GM12878 (cell line): ENCODE measurements at regions not wholly inside any gene's neighbourhood (a gene's known extent, or its start where the extent isn't known, plus 50 kb on each side); places are given as distances from the start of the nearest gene placed in this dataset.

Experiments
- CBX5 ChIP-seq: sonication (generic); IDR thresholded peaks from 2 replicates; pipeline ENCODE4 v1.6.1; 2016; ENCODE audit warnings: low read depth, moderate library complexity, mild to moderate bottlenecking, inconsistent platforms
- CEBPB ChIP-seq, 2 experiments: fragments of 150-350 bp in 1 of 2; IDR thresholded peaks; 2 replicates each; pipeline ENCODE4 v1.6.1; 2012 to 2014; ENCODE audit warnings: low read depth in 2 of 2, low read length in 2 of 2, borderline replicate concordance in 1 of 2, inconsistent platforms in 1 of 2
- CREM ChIP-seq: IDR thresholded peaks from 2 replicates; pipeline ENCODE4 v1.6.1; 2014; ENCODE audit warnings: antibody characterized with exemption, low read depth
- CTCF ChIP-seq, 3 experiments: IDR thresholded peaks in 2 of 3; conservative IDR thresholded peaks in 1 of 3; 2 replicates each; pipeline ENCODE4 v1.5.1; 2011; ENCODE audit warnings: low read depth in 3 of 3, low read length in 3 of 3, mild to moderate bottlenecking in 3 of 3, control low read depth in 2 of 3, moderate library complexity in 2 of 3, inconsistent platforms in 1 of 3, mixed read lengths in 1 of 3; ENCODE audit not compliant: control insufficient read depth in 2 of 3, insufficient read depth in 1 of 3; ENCODE audit errors: extremely low read depth in 1 of 3
- EGR1 ChIP-seq, 2 experiments: IDR thresholded peaks; 1 replicate in 1 of 2; 2 replicates in 1 of 2; pipeline ENCODE4 v1.6.1; 2011 to 2012; ENCODE audit warnings: low read depth in 2 of 2, low read length in 2 of 2, borderline replicate concordance in 1 of 2, mild to moderate bottlenecking in 1 of 2, moderate library complexity in 1 of 2
- EZH2 ChIP-seq: IDR thresholded peaks from 2 replicates; pipeline ENCODE4 v1.6.1; 2012; ENCODE audit warnings: low read depth, mild to moderate bottlenecking, control low read depth, inconsistent platforms, low read length, borderline replicate concordance; ENCODE audit not compliant: control insufficient read depth
- KAT2A ChIP-seq: conservative IDR thresholded peaks from 2 replicates; pipeline ENCODE4 v1.6.1; 2011; ENCODE audit warnings: low read depth, low read length; ENCODE audit not compliant: control insufficient read depth
- NFYA ChIP-seq: IDR thresholded peaks from 2 replicates; pipeline ENCODE4 v1.6.1; 2011; ENCODE audit warnings: low read depth, mild to moderate bottlenecking, low read length, improper control_type of control experiment, borderline replicate concordance
- POLR2A ChIP-seq: IDR thresholded peaks from 2 replicates; pipeline ENCODE4 v1.6.1; 2011; ENCODE audit warnings: low read depth, mild to moderate bottlenecking, low read length
- POLR2AphosphoS5 ChIP-seq: IDR thresholded peaks from 2 replicates; pipeline ENCODE4 v1.6.1; 2011; ENCODE audit warnings: mild to moderate bottlenecking, low read length, inconsistent platforms
- RAD21 ChIP-seq: IDR thresholded peaks from 2 replicates; pipeline ENCODE4 v1.6.1; 2011; ENCODE audit warnings: mild to moderate bottlenecking, low read depth, low read length, moderate library complexity; ENCODE audit not compliant: insufficient read depth
- RAD51 ChIP-seq: fragments of 450-650 bp; IDR thresholded peaks from 2 replicates; pipeline ENCODE4 v1.6.1; 2016; ENCODE audit warnings: moderate library complexity, mild to moderate bottlenecking, inconsistent platforms
- REST ChIP-seq: IDR thresholded peaks from 2 replicates; pipeline ENCODE4 v1.6.1; 2012; ENCODE audit warnings: mild to moderate bottlenecking, low read depth, low read length
- RFX5 ChIP-seq: IDR thresholded peaks from 2 replicates; pipeline ENCODE4 v1.6.1; 2011; ENCODE audit warnings: low read depth, low read length, improper control_type of control experiment

- no peak for TF ChIP-seq RFX5
- 0 out of 6 replicates have a peak, but pooled peaks of 1 of the 3 experiments have one; percentile 2 for TF ChIP-seq CTCF (IDR thresholded peaks at IDR 0.05 in 2 of 3, conservative IDR thresholded peaks at IDR 0.05 in 1 of 3; ENCODE audit: control insufficient read depth in 2 of 3, extremely low read depth in 1 of 3, insufficient read depth in 1 of 3, low read depth in 3 of 3, low read length in 3 of 3)
- TF ChIP-seq KAT2A, result no peak
- TF ChIP-seq RAD51, result no peak
- no peak for TF ChIP-seq REST
- no peak for TF ChIP-seq CREM
- no peak for TF ChIP-seq EZH2
- TF ChIP-seq RAD21, result no peak
- TF ChIP-seq POLR2A, result no peak
- TF ChIP-seq NFYA, result no peak
- TF ChIP-seq CEBPB (IDR thresholded peaks at IDR 0.05; ENCODE audit: borderline replicate concordance in 1 of 2, low read depth in 2 of 2, low read length in 2 of 2), result no peak
- TF ChIP-seq POLR2AphosphoS5, result no peak
- TF ChIP-seq CBX5, result no peak
- TF ChIP-seq EGR1 (IDR thresholded peaks at IDR 0.05; ENCODE audit: borderline replicate concordance in 1 of 2, low read depth in 2 of 2, low read length in 2 of 2), result no peak
Measured at GRCh38 chr3:10693457-10693856, 122.6 kb upstream of the SLC6A11 start.
